ENCODE measurements at regions not wholly inside any gene's neighbourhood (a gene's known extent, or its start where the extent isn't known, plus 50 kb on each side); places are given as distances from the start of the nearest gene placed in this dataset.

DNA sequence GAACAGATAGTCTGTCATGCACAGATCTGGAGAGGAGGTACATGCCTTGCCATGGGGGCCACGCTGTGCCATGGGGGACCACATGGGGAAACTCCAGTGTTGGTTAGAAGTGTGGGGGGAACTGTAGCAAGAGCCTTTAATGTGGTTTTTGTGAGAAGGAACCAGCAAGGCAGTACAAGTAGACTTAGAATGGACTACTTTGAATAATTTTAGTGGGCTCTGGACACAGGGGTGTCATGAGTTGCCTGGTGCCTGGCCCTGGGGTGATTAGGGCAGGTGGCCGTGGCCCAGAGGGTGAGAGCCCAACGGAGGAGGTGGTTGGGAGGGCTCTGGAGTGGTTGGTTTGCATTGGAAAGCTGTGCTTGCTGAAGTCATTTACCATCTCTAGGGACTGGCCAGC is 77.2 kb downstream of the CXCL12 start:
- no peak overlapping the region for H3K27ac ChIP-seq
- no peaks in the 10 kb centered on the region for H4K20me1 ChIP-seq
- 0 out of 22 replicates have a peak, but pooled peaks cover 0 to 5% (median 0%) of the 10 kb centered on the region in 11 experiments for H3K27me3 ChIP-seq
- no peak for TF ChIP-seq Cebpa-rat (IDR thresholded peaks at IDR 0.05)
- H3K9ac ChIP-seq, result no peak overlapping the region
- no peaks in the 10 kb centered on the region for H3K36me3 ChIP-seq
- H3K9me3 ChIP-seq (replicated peaks in 1 of 11), result peaks cover 5 to 12% (median 8%) of the 10 kb centered on the region in 11 experiments; a peak in 17 of 22 replicates
- H3K4me3 ChIP-seq, result no peak overlapping the region
- peaks cover 20 to 31% (median 24%) of the 10 kb centered on the region in 10 experiments for H3K4me1 ChIP-seq
- H3K4me2 ChIP-seq, result peak overlapping the region in 1 of 11 experiments; percentile 12; a peak in 1 of 22 replicates

- H3K27me3 ChIP-seq, result 0 out of 22 replicates have a peak, but pooled peaks cover 0 to 5% (median 0%) of the 10 kb centered on the region in 11 experiments
These were observed 78.1 kb downstream of the CXCL12 start for GRCh38 chr10:44306762-44307161.

DNA sequence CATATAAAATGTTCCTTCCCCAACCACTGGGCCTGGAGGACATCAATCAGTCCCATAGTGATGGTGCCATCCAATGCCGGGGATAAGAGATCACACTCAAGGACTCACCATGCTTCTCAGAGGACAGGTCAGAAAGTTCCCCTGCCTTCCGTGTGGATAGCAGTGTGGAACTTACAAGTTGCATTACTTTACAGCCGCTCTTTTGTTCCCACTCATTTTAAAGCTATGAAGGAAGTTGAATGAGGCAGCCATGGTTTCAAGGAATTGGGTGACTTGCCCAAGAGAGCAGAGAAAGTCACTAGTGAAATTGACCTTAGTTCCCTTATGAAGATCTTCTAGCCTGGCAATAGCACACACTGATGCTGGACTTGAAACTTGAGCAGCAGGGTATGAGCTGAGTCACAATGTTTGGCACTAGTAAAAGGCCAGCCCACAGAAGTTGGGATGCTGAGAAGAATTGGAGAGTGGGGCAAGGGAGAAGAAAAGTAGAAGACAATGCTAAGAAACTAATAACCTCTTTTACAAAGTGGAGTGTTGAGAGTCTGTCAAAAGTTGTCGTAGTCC is 78.7 kb downstream of the CXCL12 start:
- no peaks in the 10 kb centered on the region for H4K20me1 ChIP-seq
- peaks cover 5 to 12% (median 8%) of the 10 kb centered on the region in 11 experiments; a peak in 17 of 22 replicates for H3K9me3 ChIP-seq (replicated peaks in 1 of 11)
- H3K27me3 ChIP-seq, result 0 out of 22 replicates have a peak, but pooled peaks cover 0 to 5% (median 0%) of the 10 kb centered on the region in 11 experiments
- H3K9ac ChIP-seq, result no peak overlapping the region
- H3K27ac ChIP-seq, result no peak overlapping the region
- H3K4me1 ChIP-seq, result peaks cover 6 to 16% (median 10%) of the 10 kb centered on the region in 10 experiments; a peak in 19 of 20 replicates
- no peak overlapping the region for H3K4me3 ChIP-seq
- no peak for TF ChIP-seq Cebpa-rat (IDR thresholded peaks at IDR 0.05)
- H3K4me2 ChIP-seq, result no peak overlapping the region
- H3K36me3 ChIP-seq, result no peaks in the 10 kb centered on the region

More at GRCh38 chr10:44306762-44307161, 78.1 kb downstream of the CXCL12 start:
- Histone ChIP-seq H3K27ac (no peak overlapping the region), H3K9ac (no peak overlapping the region), H3K9me3 (replicated peaks in 1 of 11) (peaks cover 5 to 12% (median 8%) of the 10 kb centered on the region in 11 experiments; a peak in 17 of 22 replicates), H3K4me3 (no peak overlapping the region), H4K20me1 (no peaks in the 10 kb centered on the region), H3K4me2 (no peak overlapping the region), H3K4me1 (peaks cover 11 to 21% (median 15%) of the 10 kb centered on the region in 10 experiments; a peak in 19 of 20 replicates), H3K36me3 (no peaks in the 10 kb centered on the region)
- TF ChIP-seq Cebpa-rat (IDR thresholded peaks at IDR 0.05), result no peak

DNA sequence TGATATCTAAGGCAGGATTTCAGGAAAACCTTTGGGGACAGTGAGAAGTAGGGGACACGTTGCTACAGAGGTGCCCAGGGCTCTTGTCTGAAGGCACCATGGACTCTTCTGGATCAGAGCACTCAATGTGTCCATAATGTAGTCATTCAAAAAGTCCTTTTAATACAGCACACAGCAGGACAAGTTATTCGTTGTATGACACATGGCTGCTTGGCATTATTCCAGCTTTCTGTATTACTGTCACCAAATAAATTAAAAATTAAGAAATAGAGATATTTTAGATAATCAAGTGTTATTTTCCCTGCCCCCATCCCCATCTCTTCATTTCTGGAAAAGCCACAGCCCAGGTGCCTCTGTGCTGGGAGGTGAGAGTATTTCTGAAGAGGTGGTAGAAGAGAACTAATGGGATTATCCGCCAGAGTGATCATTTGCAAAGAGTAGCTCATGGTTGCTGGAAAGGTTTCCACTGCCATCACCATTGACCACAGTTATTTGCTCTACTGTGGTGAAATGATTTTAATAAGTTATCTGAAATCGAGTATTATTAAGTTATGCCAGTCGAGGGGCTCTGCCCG is 83.0 kb downstream of the CXCL12 start:
- TF ChIP-seq Cebpa-rat (IDR thresholded peaks at IDR 0.05), result no peak
- Histone ChIP-seq H3K4me1 (no peaks in the 10 kb centered on the region), H3K27ac (no peak overlapping the region), H3K9me3 (replicated peaks in 1 of 11) (peaks cover 5 to 12% (median 8%) of the 10 kb centered on the region in 11 experiments; a peak in 17 of 22 replicates), H4K20me1 (no peaks in the 10 kb centered on the region), H3K9ac (no peak overlapping the region), H3K4me2 (no peak overlapping the region), H3K4me3 (no peak overlapping the region), H3K27me3 (no peaks in the 10 kb centered on the region), H3K36me3 (no peaks in the 10 kb centered on the region)

- Histone ChIP-seq H3K27ac (no peak overlapping the region), H3K9me3 (replicated peaks in 1 of 11) (peaks cover 5 to 12% (median 8%) of the 10 kb centered on the region in 11 experiments; a peak in 17 of 22 replicates), H3K9ac (no peak overlapping the region)
These were observed 83.9 kb downstream of the CXCL12 start for GRCh38 chr10:44300666-44301649.

GRCh38 chr10:44298713-44299112 is 86.2 kb downstream of the CXCL12 start:
- Histone ChIP-seq H3K9ac (no peak overlapping the region), H4K20me1 (no peaks in the 10 kb centered on the region), H3K9me3 (replicated peaks in 1 of 11) (peaks cover 0 to 4% (median 1%) of the 10 kb centered on the region in 11 experiments; a peak in 11 of 22 replicates), H3K4me2 (no peak overlapping the region), H3K27me3 (no peaks in the 10 kb centered on the region), H3K27ac (no peak overlapping the region), H3K36me3 (no peaks in the 10 kb centered on the region), H3K4me1 (no peaks in the 10 kb centered on the region), H3K4me3 (no peak overlapping the region)
- TF ChIP-seq Cebpa-rat (IDR thresholded peaks at IDR 0.05), result no peak

More at GRCh38 chr10:44300666-44301649, 83.9 kb downstream of the CXCL12 start:
- Histone ChIP-seq H3K36me3 (no peaks in the 10 kb centered on the region), H3K4me2 (no peak overlapping the region), H4K20me1 (no peaks in the 10 kb centered on the region), H3K4me3 (no peak overlapping the region), H3K27me3 (no peaks in the 10 kb centered on the region), H3K4me1 (no peaks in the 10 kb centered on the region)
- no peak for TF ChIP-seq Cebpa-rat (IDR thresholded peaks at IDR 0.05)

GRCh38 chr10:44297963-44298362 is 86.9 kb downstream of the CXCL12 start:
- no peaks in the 10 kb centered on the region for H3K4me1 ChIP-seq
- H3K4me2 ChIP-seq, result no peak overlapping the region
- no peaks in the 10 kb centered on the region for H4K20me1 ChIP-seq
- no peak for TF ChIP-seq Cebpa-rat (IDR thresholded peaks at IDR 0.05)
- no peak overlapping the region for H3K9ac ChIP-seq
- no peaks in the 10 kb centered on the region for H3K9me3 ChIP-seq (replicated peaks in 1 of 11)
- no peaks in the 10 kb centered on the region for H3K27me3 ChIP-seq
- no peak overlapping the region for H3K4me3 ChIP-seq
- H3K36me3 ChIP-seq, result no peaks in the 10 kb centered on the region
- no peak overlapping the region for H3K27ac ChIP-seq

DNA sequence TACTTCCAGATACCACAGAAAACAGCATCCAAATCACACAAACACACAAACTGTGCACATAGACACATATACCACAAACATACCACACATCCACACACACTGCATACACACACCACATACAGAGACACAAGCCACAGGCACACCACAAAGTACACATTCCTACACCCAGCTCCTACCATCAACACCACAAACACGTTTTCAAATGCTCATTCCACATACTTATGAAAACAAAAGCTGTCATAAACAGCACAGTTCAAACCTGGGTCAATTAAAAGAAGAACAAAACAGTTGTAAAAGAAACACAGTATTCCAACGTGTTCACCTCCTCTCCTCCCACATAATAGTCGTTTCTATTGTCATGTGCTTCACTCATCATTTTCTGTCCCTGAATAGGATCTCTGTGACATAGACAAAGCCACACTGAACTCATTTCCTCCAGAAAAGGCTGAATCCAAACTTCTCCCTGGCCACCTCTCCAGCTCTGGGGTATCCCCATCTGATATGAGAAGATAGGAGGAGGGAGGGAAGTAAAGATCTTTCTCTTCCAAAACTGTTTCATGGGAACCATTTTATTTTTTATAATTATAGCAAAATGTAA is 89.2 kb downstream of the CXCL12 start:
- Histone ChIP-seq H3K4me2 (peak overlapping the region in 1 of 11 experiments; percentile 38; a peak in 1 of 22 replicates), H4K20me1 (no peaks in the 10 kb centered on the region), H3K36me3 (no peaks in the 10 kb centered on the region), H3K4me3 (no peak overlapping the region), H3K4me1 (no peaks in the 10 kb centered on the region), H3K27ac (no peak overlapping the region), H3K27me3 (no peaks in the 10 kb centered on the region), H3K9ac (no peak overlapping the region), H3K9me3 (replicated peaks in 1 of 11) (no peaks in the 10 kb centered on the region)
- no peak for TF ChIP-seq Cebpa-rat (IDR thresholded peaks at IDR 0.05)

Data from BLaER1 treated with 17β-estradiol and CSF1 and Interleukin-3, amounts not matched to agents 10 nM and 100 nM (cell line).